ENCODE measurements at regions not wholly inside any gene's neighbourhood (a gene's known extent, or its start where the extent isn't known, plus 50 kb on each side); places are given as distances from the start of the nearest gene placed in this dataset.
"Not testable (repeated sequence)": the region's sequence is repeated elsewhere in the genome, so short reads cannot be mapped to it uniquely, and the experiment has no call there.

DNA sequence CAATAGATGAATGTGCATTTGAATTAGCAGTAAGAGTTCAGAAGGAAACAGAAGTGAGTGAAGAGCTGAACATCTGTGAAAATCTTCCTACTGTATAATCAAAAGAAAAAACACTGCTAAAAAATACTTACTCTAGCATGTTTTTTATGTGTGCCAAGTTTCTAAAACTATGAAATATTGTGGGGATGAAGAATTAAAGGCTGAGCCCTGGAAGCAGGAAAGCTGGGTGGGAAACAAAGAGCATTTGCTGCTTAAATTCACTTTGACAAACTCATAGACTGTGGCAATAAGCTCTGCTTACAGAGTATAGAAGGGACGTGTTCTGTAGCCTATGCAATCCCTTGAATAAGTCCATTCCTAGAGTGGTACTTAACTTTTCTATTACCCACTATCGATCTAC is 261.7 kb downstream of the ANKRD50 start:
- Mint-ChIP-seq H3K9me3 (ENCODE audit: low read depth) (no peaks in the 10 kb centered on the region), H3K27ac (no peak overlapping the region), H3K4me1 (ENCODE audit: low read depth) (no peaks in the 10 kb centered on the region), H3K36me3 (no peaks in the 10 kb centered on the region), H3K27me3 (no peaks in the 10 kb centered on the region), H3K4me3 (no peak overlapping the region)

DNA sequence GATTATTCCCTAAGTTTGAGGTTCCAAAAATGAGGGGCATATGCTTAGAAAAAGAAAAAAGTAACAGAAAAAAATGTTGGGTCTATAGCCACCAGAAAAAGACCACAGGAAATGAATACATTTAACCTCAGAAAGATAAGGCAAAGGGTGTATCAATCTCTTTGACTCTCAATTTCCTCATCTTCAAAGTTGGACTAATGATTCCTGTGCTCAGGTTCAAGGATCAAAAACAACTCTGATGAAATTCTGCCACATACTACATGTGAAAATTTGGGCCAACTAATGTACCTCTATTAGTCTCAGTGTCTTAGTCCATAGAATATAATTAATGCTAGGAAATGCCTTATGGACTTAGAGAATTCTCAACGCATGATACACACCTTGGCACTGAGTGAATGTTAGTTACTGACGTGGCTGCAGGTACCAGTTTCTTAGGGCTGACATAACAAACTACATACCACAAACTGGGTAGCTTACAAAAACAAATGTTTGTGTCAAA is 257.7 kb downstream of the ANKRD50 start:
- H3K36me3 Mint-ChIP-seq: no peaks in the 10 kb centered on the region
- H3K4me3 Mint-ChIP-seq: no peak overlapping the region
- H3K27ac Mint-ChIP-seq: no peak overlapping the region
- no peaks in the 10 kb centered on the region for H3K4me1 Mint-ChIP-seq (ENCODE audit: low read depth)
- H3K27me3 Mint-ChIP-seq: no peaks in the 10 kb centered on the region
- H3K9me3 Mint-ChIP-seq (ENCODE audit: low read depth): no peaks in the 10 kb centered on the region

DNA sequence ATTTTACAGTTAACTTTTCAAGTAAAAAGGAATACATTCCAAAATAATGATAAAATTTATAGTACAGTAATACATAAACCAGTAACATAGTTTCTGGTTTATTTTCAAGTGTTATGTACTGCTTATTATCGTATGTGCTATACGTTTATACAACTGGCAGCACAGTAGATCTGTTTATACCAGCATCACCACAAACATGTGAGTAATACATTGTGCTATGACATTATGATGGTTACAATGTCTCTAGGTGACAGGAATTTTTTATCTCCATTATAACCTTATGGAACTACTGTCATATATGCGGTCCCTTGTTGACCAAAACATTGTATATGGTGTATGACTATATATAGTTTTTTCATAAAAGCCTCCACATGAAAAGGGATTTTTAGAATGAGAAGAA is 256.9 kb downstream of the ANKRD50 start:
- no peaks in the 10 kb centered on the region for H3K4me1 Mint-ChIP-seq (ENCODE audit: low read depth)
- no peak overlapping the region for H3K4me3 Mint-ChIP-seq
- no peaks in the 10 kb centered on the region for H3K9me3 Mint-ChIP-seq (ENCODE audit: low read depth)

GRCh38 chr4:124459196-124459940 is 253.2 kb downstream of the ANKRD50 start:
- Mint-ChIP-seq H3K27me3 (no peaks in the 10 kb centered on the region), H3K9me3 (ENCODE audit: low read depth) (peaks cover 6% of the 10 kb centered on the region), H3K27ac (no peak overlapping the region), H3K4me3 (no peak overlapping the region), H3K36me3 (no peaks in the 10 kb centered on the region), H3K4me1 (ENCODE audit: low read depth) (no peaks in the 10 kb centered on the region)

More for the DNA sequence above, 256.9 kb downstream of the ANKRD50 start:
- Mint-ChIP-seq H3K27me3 (no peaks in the 10 kb centered on the region), H3K36me3 (no peaks in the 10 kb centered on the region), H3K27ac (no peak overlapping the region)

DNA sequence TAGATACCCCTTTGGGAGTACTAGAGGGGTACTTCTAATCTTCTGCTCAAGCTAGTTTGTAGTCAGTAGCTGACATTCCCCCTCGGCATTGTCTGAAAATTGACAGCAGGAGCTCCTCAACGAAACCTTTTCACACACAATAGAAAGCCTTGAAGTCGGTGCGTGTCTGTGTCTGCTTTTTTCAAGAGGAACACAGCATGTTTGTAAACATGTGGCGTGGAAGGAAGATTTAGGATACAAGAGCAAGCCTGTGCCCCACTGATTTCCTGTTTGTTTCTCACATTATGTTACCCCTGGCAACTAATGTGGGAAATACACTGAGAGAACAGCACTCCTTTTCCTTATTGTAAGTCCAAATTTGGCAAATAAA is 252.6 kb downstream of the ANKRD50 start:
- peaks cover 6% of the 10 kb centered on the region for H3K9me3 Mint-ChIP-seq (ENCODE audit: low read depth)
- no peak overlapping the region for H3K4me3 Mint-ChIP-seq
- no peaks in the 10 kb centered on the region for H3K27me3 Mint-ChIP-seq
- H3K36me3 Mint-ChIP-seq: no peaks in the 10 kb centered on the region
- no peaks in the 10 kb centered on the region for H3K4me1 Mint-ChIP-seq (ENCODE audit: low read depth)
- no peak overlapping the region for H3K27ac Mint-ChIP-seq

DNA sequence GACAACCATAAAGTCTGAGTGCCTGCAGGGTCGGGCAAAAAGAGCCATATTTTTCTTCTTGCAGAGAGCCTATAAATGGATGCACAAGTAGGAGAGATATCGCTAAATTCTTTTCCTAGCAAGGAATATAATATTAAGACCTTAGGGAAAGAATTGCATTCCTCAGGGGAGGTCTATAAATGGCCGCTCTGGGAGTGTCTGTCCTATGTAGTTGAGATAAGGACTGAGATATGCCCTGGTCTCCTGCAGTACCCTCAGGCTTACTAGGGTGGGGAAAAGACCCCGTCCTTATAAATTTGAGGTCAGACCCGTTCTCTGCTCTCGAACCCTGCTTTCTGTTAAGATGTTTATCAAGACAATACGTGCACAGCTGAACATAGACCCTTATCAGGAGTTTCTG is 250.9 kb downstream of the ANKRD50 start:
- H3K4me3 Mint-ChIP-seq; H3K27ac Mint-ChIP-seq; H3K36me3 Mint-ChIP-seq; H3K27me3 Mint-ChIP-seq; H3K4me1 Mint-ChIP-seq (ENCODE audit: low read depth); H3K9me3 Mint-ChIP-seq (ENCODE audit: low read depth): not testable (repeated sequence)

DNA sequence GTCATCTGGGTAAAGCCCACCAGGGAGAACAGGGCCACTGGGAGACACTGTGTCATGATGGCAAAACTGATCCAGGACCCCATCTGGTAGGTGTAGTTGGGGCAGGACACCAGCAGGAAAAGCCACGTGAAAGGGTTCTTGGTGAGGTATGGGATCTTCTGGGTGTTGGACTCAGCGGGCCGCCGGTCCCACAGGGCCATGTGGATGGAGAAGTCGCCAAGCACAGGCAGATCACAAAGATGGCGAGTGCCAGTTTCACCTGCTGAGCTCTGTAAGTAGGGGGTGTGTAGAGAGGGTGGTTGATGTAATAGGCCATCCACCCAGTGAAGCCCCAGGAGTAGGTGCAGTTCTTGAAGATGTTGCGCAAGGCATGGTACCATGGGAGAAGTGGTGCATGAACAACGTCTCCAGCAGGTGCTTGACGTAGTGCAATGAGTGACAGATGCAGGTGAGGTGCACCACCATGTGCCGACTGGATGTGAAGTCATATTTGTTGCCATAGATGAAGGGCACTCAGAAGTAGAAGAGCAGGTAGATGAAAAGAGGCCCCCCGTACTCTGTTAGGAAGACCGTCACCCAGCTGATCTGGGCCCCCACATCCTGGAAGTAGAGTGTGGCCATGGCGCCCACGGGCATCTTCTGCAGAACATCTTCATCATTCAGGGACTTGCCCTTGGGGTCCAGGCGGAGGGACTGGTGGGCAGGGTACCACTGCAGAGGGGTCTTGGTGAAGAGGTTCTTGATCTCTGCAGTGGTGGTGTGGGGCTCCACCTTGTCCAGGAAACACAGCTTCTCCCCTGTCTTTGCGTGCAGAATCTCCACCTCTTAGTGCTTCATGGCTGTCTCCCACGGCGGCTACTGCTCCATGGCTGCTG is 249.3 kb downstream of the ANKRD50 start:
- Mint-ChIP-seq H3K36me3 (no peaks in the 10 kb centered on the region), H3K27me3 (no peaks in the 10 kb centered on the region), H3K4me3 (no peak overlapping the region), H3K4me1 (ENCODE audit: low read depth) (no peaks in the 10 kb centered on the region), H3K27ac (no peak overlapping the region), H3K9me3 (ENCODE audit: low read depth) (peaks cover 6% of the 10 kb centered on the region)

- H3K9me3 Mint-ChIP-seq (ENCODE audit: low read depth): peaks cover 6% of the 10 kb centered on the region
- no peak overlapping the region for H3K4me3 Mint-ChIP-seq
- H3K27me3 Mint-ChIP-seq: no peaks in the 10 kb centered on the region
- H3K27ac Mint-ChIP-seq: no peak overlapping the region
- no peaks in the 10 kb centered on the region for H3K4me1 Mint-ChIP-seq (ENCODE audit: low read depth)
- no peaks in the 10 kb centered on the region for H3K36me3 Mint-ChIP-seq
Measured at GRCh38 chr4:124464836-124465235, 247.7 kb downstream of the ANKRD50 start.

GRCh38 chr4:124468360-124468759 is 244.2 kb downstream of the ANKRD50 start:
- no peaks in the 10 kb centered on the region for H3K36me3 Mint-ChIP-seq

DNA sequence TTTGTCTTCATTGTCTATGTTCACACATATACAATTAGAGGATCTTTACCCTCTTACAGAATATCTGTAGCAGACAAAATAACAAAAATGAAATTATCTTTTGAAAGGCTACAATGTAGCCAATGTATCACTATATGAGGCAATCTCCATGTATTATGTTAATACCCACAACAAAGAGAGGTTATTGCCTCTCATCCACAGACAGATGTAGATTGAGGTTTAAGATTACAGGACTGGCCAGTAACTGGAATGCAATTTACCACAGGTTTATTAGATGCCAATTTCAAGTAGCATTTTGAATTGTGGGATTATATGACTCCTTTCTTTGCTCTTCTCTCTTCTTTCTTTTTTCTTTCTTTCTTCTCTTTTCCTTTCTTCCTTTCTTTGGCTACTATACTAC is 242.6 kb downstream of the ANKRD50 start:
- no peaks in the 10 kb centered on the region for H3K4me1 Mint-ChIP-seq (ENCODE audit: low read depth)
- no peak overlapping the region for H3K27ac Mint-ChIP-seq
- no peaks in the 10 kb centered on the region for H3K27me3 Mint-ChIP-seq
- no peak overlapping the region for H3K4me3 Mint-ChIP-seq
- H3K36me3 Mint-ChIP-seq: no peaks in the 10 kb centered on the region
- H3K9me3 Mint-ChIP-seq (ENCODE audit: low read depth): peaks cover 6% of the 10 kb centered on the region

More at GRCh38 chr4:124468360-124468759, 244.2 kb downstream of the ANKRD50 start:
- H3K9me3 Mint-ChIP-seq (ENCODE audit: low read depth): peaks cover 8% of the 10 kb centered on the region
- H3K27ac Mint-ChIP-seq: no peak overlapping the region
- no peaks in the 10 kb centered on the region for H3K27me3 Mint-ChIP-seq
- H3K4me3 Mint-ChIP-seq: no peak overlapping the region
- H3K4me1 Mint-ChIP-seq (ENCODE audit: low read depth): no peaks in the 10 kb centered on the region

- peaks cover 3% of the 10 kb centered on the region for H3K9me3 Mint-ChIP-seq (ENCODE audit: low read depth)
- no peaks in the 10 kb centered on the region for H3K27me3 Mint-ChIP-seq
- no peaks in the 10 kb centered on the region for H3K4me1 Mint-ChIP-seq (ENCODE audit: low read depth)
- H3K36me3 Mint-ChIP-seq: no peaks in the 10 kb centered on the region
- no peak overlapping the region for H3K27ac Mint-ChIP-seq
- no peak overlapping the region for H3K4me3 Mint-ChIP-seq
Measured at GRCh38 chr4:124478470-124478869, 234.1 kb downstream of the ANKRD50 start.

- Mint-ChIP-seq H3K36me3 (no peaks in the 10 kb centered on the region), H3K4me3 (no peak overlapping the region), H3K4me1 (ENCODE audit: low read depth) (no peaks in the 10 kb centered on the region), H3K27me3 (no peaks in the 10 kb centered on the region), H3K9me3 (ENCODE audit: low read depth) (no peaks in the 10 kb centered on the region), H3K27ac (no peak overlapping the region)
Measured at GRCh38 chr4:124480061-124480460, 232.5 kb downstream of the ANKRD50 start.

GRCh38 chr4:124481123-124481522 is 231.4 kb downstream of the ANKRD50 start:
- Mint-ChIP-seq H3K27ac (no peak overlapping the region), H3K4me3 (no peak overlapping the region), H3K36me3 (no peaks in the 10 kb centered on the region), H3K9me3 (ENCODE audit: low read depth) (no peaks in the 10 kb centered on the region), H3K27me3 (no peaks in the 10 kb centered on the region), H3K4me1 (ENCODE audit: low read depth) (no peaks in the 10 kb centered on the region)

GRCh38 chr4:124483048-124483906 is 229.3 kb downstream of the ANKRD50 start:
- Mint-ChIP-seq H3K27me3 (no peaks in the 10 kb centered on the region), H3K4me3 (no peak overlapping the region), H3K36me3 (no peaks in the 10 kb centered on the region), H3K27ac (no peak overlapping the region), H3K4me1 (ENCODE audit: low read depth) (no peaks in the 10 kb centered on the region), H3K9me3 (ENCODE audit: low read depth) (no peaks in the 10 kb centered on the region)

- H3K9me3 Mint-ChIP-seq (ENCODE audit: low read depth): no peaks in the 10 kb centered on the region
- H3K4me3 Mint-ChIP-seq: no peak overlapping the region
- H3K27ac Mint-ChIP-seq: no peak overlapping the region
- H3K36me3 Mint-ChIP-seq: no peaks in the 10 kb centered on the region
- H3K4me1 Mint-ChIP-seq (ENCODE audit: low read depth): no peaks in the 10 kb centered on the region
- H3K27me3 Mint-ChIP-seq: no peaks in the 10 kb centered on the region
Measured at GRCh38 chr4:124484008-124484407, 228.5 kb downstream of the ANKRD50 start.

Measured in activated naive CD8-positive, alpha-beta T cell (primary cell).